Embryonic facial prominence (tissue), 1 donor: ENCODE measurements at regions not wholly inside any gene's neighbourhood (a gene's known extent, or its start where the extent isn't known, plus 50 kb on each side); places are given as distances from the start of the nearest gene placed in this dataset.
"Not testable (repeated sequence)": the region's sequence is repeated elsewhere in the genome, so short reads cannot be mapped to it uniquely, and the experiment has no call there.

Source experiments
- DNase-seq: peaks from one replicate; pipeline ENCODE4 v3.0.0-alpha.2; 2016; ENCODE audit errors: extremely low spot score

- DNase-seq, result no peak
These were observed 72.1 kb upstream of the IGFBP7 start for GRCh38 chr4:57182132-57182874.

- DNase-seq, result not testable (repeated sequence)
These were observed 63.0 kb upstream of the IGFBP7 start for GRCh38 chr4:57173136-57173535.

- DNase-seq, result no peak
These were observed 61.9 kb upstream of the IGFBP7 start for GRCh38 chr4:57172065-57172464.

- DNase-seq, result no peak
These were observed 58.8 kb upstream of the IGFBP7 start for GRCh38 chr4:57168982-57169381.

GRCh38 chr4:57163530-57164459 is 53.6 kb upstream of the IGFBP7 start:
- DNase-seq, result peak; percentile 57

GRCh38 chr4:57162499-57163019 is 52.4 kb upstream of the IGFBP7 start:
- no peak for DNase-seq
